ENCODE measurements at regions not wholly inside any gene's neighbourhood (a gene's known extent, or its start where the extent isn't known, plus 50 kb on each side); places are given as distances from the start of the nearest gene placed in this dataset.

DNA sequence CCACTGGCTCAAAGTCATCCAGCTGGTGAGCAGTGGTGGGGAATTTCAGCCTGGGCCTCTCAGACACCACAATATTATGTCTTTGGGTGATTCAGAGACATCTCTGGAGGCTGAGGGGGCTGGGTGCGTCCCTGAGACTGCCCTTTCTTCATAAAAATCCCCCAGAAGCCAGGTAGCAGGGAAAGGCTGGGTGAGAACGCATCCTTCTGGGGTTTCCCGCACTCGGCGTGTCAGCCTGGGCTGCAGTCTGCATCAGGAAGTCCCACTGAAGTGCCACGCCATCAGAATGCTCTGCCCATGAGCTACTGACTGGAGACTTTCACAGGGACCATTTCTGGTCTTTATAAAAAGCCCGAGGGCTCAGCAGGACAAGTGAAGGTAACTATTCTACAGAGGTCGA lies 148.8 kb upstream of the SLC6A11 start:
- H3K4me3 ChIP-seq (ENCODE audit: low read depth, low read length) = no peak overlapping the region
- DNase-seq (ENCODE audit: low read depth) = no peak
- TF ChIP-seq, protein P1, sequence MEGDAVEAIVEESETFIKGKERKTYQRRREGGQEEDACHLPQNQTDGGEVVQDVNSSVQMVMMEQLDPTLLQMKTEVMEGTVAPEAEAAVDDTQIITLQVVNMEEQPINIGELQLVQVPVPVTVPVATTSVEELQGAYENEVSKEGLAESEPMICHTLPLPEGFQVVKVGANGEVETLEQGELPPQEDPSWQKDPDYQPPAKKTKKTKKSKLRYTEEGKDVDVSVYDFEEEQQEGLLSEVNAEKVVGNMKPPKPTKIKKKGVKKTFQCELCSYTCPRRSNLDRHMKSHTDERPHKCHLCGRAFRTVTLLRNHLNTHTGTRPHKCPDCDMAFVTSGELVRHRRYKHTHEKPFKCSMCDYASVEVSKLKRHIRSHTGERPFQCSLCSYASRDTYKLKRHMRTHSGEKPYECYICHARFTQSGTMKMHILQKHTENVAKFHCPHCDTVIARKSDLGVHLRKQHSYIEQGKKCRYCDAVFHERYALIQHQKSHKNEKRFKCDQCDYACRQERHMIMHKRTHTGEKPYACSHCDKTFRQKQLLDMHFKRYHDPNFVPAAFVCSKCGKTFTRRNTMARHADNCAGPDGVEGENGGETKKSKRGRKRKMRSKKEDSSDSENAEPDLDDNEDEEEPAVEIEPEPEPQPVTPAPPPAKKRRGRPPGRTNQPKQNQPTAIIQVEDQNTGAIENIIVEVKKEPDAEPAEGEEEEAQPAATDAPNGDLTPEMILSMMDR (IDR thresholded peaks at IDR 0.05; ENCODE audit: low read depth, low read length, missing control alignments) = no peak

- DNase-seq (ENCODE audit: low read depth) = no peak
- no peak overlapping the region for H3K4me3 ChIP-seq (ENCODE audit: low read depth, low read length)
- TF ChIP-seq, protein P1 (IDR thresholded peaks at IDR 0.05; ENCODE audit: low read depth, low read length, missing control alignments) = no peak
Observed at GRCh38 chr3:10667901-10668476, 148.0 kb upstream of the SLC6A11 start.

GRCh38 chr3:10669490-10670048 lies 146.5 kb upstream of the SLC6A11 start:
- TF ChIP-seq, protein P1 (IDR thresholded peaks at IDR 0.05; ENCODE audit: low read depth, low read length, missing control alignments) = no peak
- no peak overlapping the region for H3K4me3 ChIP-seq (ENCODE audit: low read depth, low read length)
- no peak for DNase-seq (ENCODE audit: low read depth)

DNA sequence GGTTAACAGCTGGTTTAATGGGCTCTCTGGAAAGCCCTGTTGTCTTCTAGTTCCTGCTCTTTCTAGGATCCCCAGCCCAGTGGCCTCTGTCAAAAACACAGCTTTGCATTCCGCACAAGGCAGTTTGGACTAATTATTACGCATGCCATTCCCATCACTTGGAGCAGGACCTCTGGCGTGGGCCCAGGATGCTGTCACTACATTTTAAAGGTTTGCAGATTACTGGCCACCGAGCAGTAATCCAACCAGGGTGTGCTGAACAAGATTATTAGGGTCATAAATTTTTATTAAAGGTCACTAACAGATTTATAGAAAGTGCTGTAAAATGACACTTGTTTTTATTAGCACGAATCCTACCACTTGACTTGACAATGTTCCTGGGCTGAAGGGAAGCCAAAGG lies 143.6 kb upstream of the SLC6A11 start:
- TF ChIP-seq, protein P1 (IDR thresholded peaks at IDR 0.05; ENCODE audit: low read depth, low read length, missing control alignments) = no peak
- no peak overlapping the region for H3K4me3 ChIP-seq (ENCODE audit: low read depth, low read length)
- no peak for DNase-seq (ENCODE audit: low read depth)

GRCh38 chr3:10674578-10674977 lies 141.4 kb upstream of the SLC6A11 start:
- no peak for DNase-seq (ENCODE audit: low read depth)
- no peak overlapping the region for H3K4me3 ChIP-seq (ENCODE audit: low read depth, low read length)
- TF ChIP-seq, protein P1 (IDR thresholded peaks at IDR 0.05; ENCODE audit: low read depth, low read length, missing control alignments) = no peak

DNA sequence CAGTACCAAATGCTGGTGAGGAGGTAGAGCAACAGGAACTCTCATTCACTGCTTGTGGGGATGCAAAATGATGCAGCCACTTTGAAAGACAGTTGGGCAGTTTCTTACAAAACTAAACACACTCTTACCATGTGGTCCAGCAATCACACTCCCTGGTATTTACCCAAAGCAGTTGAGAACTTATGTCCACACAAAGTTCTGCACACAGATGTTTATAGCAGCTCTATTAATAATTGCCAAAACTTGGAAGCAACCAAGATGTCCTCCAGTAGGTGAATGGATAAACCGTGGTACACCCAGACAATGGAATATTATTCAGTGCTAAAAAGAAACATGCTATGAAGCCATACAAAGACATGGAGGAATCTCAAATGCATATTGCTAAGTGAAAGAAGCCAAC lies 139.1 kb upstream of the SLC6A11 start:
- TF ChIP-seq, protein P1 (IDR thresholded peaks at IDR 0.05; ENCODE audit: low read depth, low read length, missing control alignments) = no peak
- DNase-seq (ENCODE audit: low read depth) = no peak
- no peak overlapping the region for H3K4me3 ChIP-seq (ENCODE audit: low read depth, low read length)

- no peak for DNase-seq (ENCODE audit: low read depth)
- H3K4me3 ChIP-seq (ENCODE audit: low read depth, low read length) = no peak overlapping the region
- TF ChIP-seq, protein P1 (IDR thresholded peaks at IDR 0.05; ENCODE audit: low read depth, low read length, missing control alignments) = no peak
Observed at GRCh38 chr3:10678796-10679376, 137.1 kb upstream of the SLC6A11 start.

All from GM12864 (cell line).